ENCODE measurements at regions not wholly inside any gene's neighbourhood (a gene's known extent, or its start where the extent isn't known, plus 50 kb on each side); places are given as distances from the start of the nearest gene placed in this dataset.

DNA sequence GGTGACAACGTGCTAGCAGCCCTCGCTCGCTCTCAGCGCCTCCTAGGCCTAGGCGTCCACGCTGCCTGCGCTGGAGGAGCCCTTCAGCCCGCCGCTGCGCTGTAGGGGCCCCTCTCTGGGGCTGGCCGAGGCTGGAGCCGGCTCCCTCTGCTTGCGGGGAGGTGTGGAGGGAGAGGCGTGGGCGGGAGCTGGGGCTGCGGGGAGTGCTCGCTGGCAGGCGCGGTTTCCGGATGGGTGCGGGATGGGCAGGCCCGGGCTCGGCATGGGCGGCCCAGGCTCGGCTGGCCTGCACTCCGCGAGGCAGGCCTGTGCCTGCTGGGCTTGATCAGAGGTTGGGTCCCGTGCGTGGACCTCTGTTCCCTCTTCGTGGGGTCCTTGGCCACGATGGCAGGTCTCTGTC is 472.6 kb downstream of the PRR16 start:
- ChIA-PET CTCF (no interaction called here), POLR2A (ENCODE audit: unreplicated experiment) (no interaction called here)
- no peak for ATAC-seq (ENCODE audit: low read depth)
- Histone ChIP-seq H3K36me3 (ENCODE audit: control insufficient read depth, insufficient read depth, low read length) (no peaks in the 10 kb centered on the region), H3K14ac (replicated peaks; ENCODE audit: low read depth, low read length) (no peak overlapping the region), H3K4me2 (ENCODE audit: low read depth, low read length) (no peak overlapping the region), H2BK5ac (ENCODE audit: low read depth, low read length, poor library complexity, severe bottlenecking) (no peak overlapping the region), H3K23ac (ENCODE audit: low read depth, low read length) (no peak overlapping the region), H2AK5ac (ENCODE audit: low read depth, low read length) (no peak overlapping the region), H2BK15ac (ENCODE audit: low read depth, low read length) (no peak overlapping the region), H2BK120ac (ENCODE audit: low read depth, low read length) (no peak overlapping the region), H3K27ac (ENCODE audit: insufficient read depth, low read length) (no peak overlapping the region), H2AFZ (replicated peaks; ENCODE audit: low read length, poor library complexity) (no peak overlapping the region), H3K4me1 (ENCODE audit: control insufficient read depth, insufficient read depth, low read length) (no peaks in the 10 kb centered on the region), H3K18ac (ENCODE audit: low read depth, low read length) (no peak overlapping the region), H4K5ac (ENCODE audit: low read depth, low read length) (no peak overlapping the region), H3K9me1 (ENCODE audit: insufficient read depth, low read length) (no peaks in the 10 kb centered on the region), H4K8ac (ENCODE audit: low read depth in 2 of 2, low read length in 2 of 2) (no peak overlapping the region), H4K20me1 (ENCODE audit: insufficient read depth, low read length) (no peaks in the 10 kb centered on the region), H3K4ac (ENCODE audit: low read depth, low read length) (no peak overlapping the region), H3K79me1 (ENCODE audit: low read depth in 1 of 2, low read length in 2 of 2) (no peaks in the 10 kb centered on the region), H3K27me3 (ENCODE audit: control insufficient read depth, insufficient read depth, low read length) (no peaks in the 10 kb centered on the region), H2BK20ac (ENCODE audit: low read depth, low read length) (no peak overlapping the region), H3K4me3 (ENCODE audit: insufficient read depth, low read depth, low read length) (no peak overlapping the region), H3K9me3 (ENCODE audit: control insufficient read depth, insufficient read depth, low read length) (no peaks in the 10 kb centered on the region), H3K56ac (ENCODE audit: extremely low read depth, insufficient read depth, low read length) (no peak overlapping the region), H3K9ac (ENCODE audit: low read depth, low read length) (no peak overlapping the region), H4K91ac (ENCODE audit: insufficient read depth, low read depth, low read length) (no peak overlapping the region), H2AK9ac (replicated peaks; ENCODE audit: low read depth, low read length, poor library complexity) (no peak overlapping the region)
- 89% methylated on average over 15 of the region's 31 CpGs; no CpG with 5 or more reads in 1 of the 2 experiments for WGBS, 2 experiments (ENCODE audit: extremely low coverage in 2 of 2, insufficient read length in 1 of 2)
- intact Hi-C loops (cut with micrococcal nuclease) (no loop called here), in situ Hi-C loops (cut with MboI; ENCODE audit: low sequenced_read_pairs) (no loop called here), dilution Hi-C loops (cut with HindIII; ENCODE audit: low sequenced_read_pairs, unreplicated experiment) (no loop called here)
- no peak for DNase-seq
- TF ChIP-seq FOS (IDR thresholded peaks at IDR 0.05; ENCODE audit: low read depth, low read length): no peak
- TF ChIP-seq SMC3 (IDR thresholded peaks at IDR 0.05; ENCODE audit: low read depth, low read length): no peak
- TF ChIP-seq BHLHE40 (IDR thresholded peaks at IDR 0.05; ENCODE audit: low read depth, low read length): no peak
- no peak for TF ChIP-seq MXI1 (IDR thresholded peaks at IDR 0.05; ENCODE audit: borderline replicate concordance, low read depth, low read length)
- TF ChIP-seq POLR2A (IDR thresholded peaks at IDR 0.05; ENCODE audit: low read depth, low read length): no peak
- TF ChIP-seq, protein P1, sequence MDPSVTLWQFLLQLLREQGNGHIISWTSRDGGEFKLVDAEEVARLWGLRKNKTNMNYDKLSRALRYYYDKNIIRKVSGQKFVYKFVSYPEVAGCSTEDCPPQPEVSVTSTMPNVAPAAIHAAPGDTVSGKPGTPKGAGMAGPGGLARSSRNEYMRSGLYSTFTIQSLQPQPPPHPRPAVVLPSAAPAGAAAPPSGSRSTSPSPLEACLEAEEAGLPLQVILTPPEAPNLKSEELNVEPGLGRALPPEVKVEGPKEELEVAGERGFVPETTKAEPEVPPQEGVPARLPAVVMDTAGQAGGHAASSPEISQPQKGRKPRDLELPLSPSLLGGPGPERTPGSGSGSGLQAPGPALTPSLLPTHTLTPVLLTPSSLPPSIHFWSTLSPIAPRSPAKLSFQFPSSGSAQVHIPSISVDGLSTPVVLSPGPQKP (IDR thresholded peaks at IDR 0.05; ENCODE audit: borderline replicate concordance, low read depth, low read length): no peak
- TF ChIP-seq RFX5 (IDR thresholded peaks at IDR 0.05; ENCODE audit: low read depth, low read length): no peak
- no peak for TF ChIP-seq MAFK (IDR thresholded peaks at IDR 0.05; ENCODE audit: low read depth, low read length)
- no TSS peak for BruUV-seq (replicated peaks)

Measured in IMR-90 (cell line).